ENCODE measurements at regions not wholly inside any gene's neighbourhood (a gene's known extent, or its start where the extent isn't known, plus 50 kb on each side); places are given as distances from the start of the nearest gene placed in this dataset.

DNA sequence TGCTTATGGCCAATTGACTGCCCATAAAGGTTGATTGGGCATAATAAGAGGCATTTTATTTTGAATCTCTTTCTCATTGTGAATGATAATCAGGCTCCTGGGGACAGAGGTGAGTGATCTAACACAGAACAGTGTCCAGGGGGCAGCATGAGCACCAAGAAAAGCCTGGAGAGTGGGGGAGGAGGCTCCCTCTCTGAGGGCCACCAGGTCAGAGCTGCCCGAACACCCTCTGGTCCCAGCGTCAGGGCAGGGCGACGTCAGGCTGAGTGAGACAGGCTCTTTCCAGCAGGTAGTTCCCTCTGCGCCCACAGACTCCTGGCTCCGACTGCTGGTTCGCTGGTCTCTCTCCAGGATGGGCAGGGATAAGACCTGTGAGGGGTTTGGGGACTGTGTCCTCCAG, 250.2 kb upstream of the C1orf174 start:
- intact Hi-C loops (cut with DNase I; ENCODE audit: low total_unique reads), result no loop called here
- DNase-seq, result no peak
- H3K4me3 ChIP-seq, result no peak overlapping the region
- H3K4me1 ChIP-seq, result no peaks in the 10 kb centered on the region
- no peaks in the 10 kb centered on the region for H3K9me3 ChIP-seq
- no peaks in the 10 kb centered on the region for H3K27me3 ChIP-seq
- H3K27ac ChIP-seq, result no peak overlapping the region
- TF ChIP-seq CTCF (IDR thresholded peaks at IDR 0.05) (no peak), POLR2A (IDR thresholded peaks at IDR 0.05) (no peak)
- H3K36me3 ChIP-seq, result no peaks in the 10 kb centered on the region

DNA sequence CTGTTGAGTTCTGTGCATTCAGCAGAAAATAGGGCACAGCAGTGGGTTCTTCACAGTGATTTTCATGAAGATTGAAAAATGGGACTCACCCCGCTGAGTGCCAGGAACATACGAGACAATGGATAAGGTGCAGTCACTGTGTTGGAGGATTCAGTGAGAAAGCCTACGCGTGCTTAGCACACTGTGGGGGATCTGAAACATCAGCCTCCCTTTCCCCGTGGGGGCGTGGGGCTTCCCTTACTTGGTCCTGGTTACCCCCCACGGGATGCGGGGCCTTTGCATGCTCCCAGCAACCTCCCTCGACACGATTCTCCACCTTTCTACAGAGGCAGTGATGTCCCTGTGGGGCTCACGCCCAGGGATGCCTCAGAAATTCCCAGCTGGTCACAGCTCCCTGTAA, 252.2 kb upstream of the C1orf174 start:
- no peaks in the 10 kb centered on the region for H3K36me3 ChIP-seq
- no peak overlapping the region for H3K4me3 ChIP-seq
- no peak for DNase-seq
- H3K9me3 ChIP-seq, result no peaks in the 10 kb centered on the region
- no peaks in the 10 kb centered on the region for H3K4me1 ChIP-seq
- H3K27ac ChIP-seq, result no peak overlapping the region
- intact Hi-C loops (cut with DNase I; ENCODE audit: low total_unique reads), result no loop called here
- H3K27me3 ChIP-seq, result no peaks in the 10 kb centered on the region
- no peak for TF ChIP-seq POLR2A (IDR thresholded peaks at IDR 0.05)
- TF ChIP-seq CTCF (IDR thresholded peaks at IDR 0.05), result no peak

GRCh38 chr1:4153571-4153970, 253.5 kb upstream of the C1orf174 start:
- H3K27me3 ChIP-seq, result no peaks in the 10 kb centered on the region
- no peaks in the 10 kb centered on the region for H3K36me3 ChIP-seq
- H3K4me1 ChIP-seq, result no peaks in the 10 kb centered on the region
- intact Hi-C loops (cut with DNase I; ENCODE audit: low total_unique reads), result no loop called here
- no peaks in the 10 kb centered on the region for H3K9me3 ChIP-seq
- DNase-seq, result no peak
- TF ChIP-seq POLR2A (IDR thresholded peaks at IDR 0.05), result no peak
- no peak for TF ChIP-seq CTCF (IDR thresholded peaks at IDR 0.05)
- H3K4me3 ChIP-seq, result no peak overlapping the region
- no peak overlapping the region for H3K27ac ChIP-seq

- Histone ChIP-seq H3K27me3 (no peaks in the 10 kb centered on the region), H3K27ac (no peak overlapping the region), H3K9me3 (no peaks in the 10 kb centered on the region), H3K36me3 (no peaks in the 10 kb centered on the region), H3K4me1 (no peaks in the 10 kb centered on the region), H3K4me3 (no peak overlapping the region)
- intact Hi-C loops (cut with DNase I; ENCODE audit: low total_unique reads), result no loop called here
- DNase-seq, result no peak
- no peak for TF ChIP-seq CTCF (IDR thresholded peaks at IDR 0.05)
- no peak for TF ChIP-seq POLR2A (IDR thresholded peaks at IDR 0.05)
These were observed 256.3 kb upstream of the C1orf174 start for GRCh38 chr1:4156241-4156973.

- TF ChIP-seq POLR2A (IDR thresholded peaks at IDR 0.05), result no peak
- no peak for TF ChIP-seq CTCF (IDR thresholded peaks at IDR 0.05)
- intact Hi-C loops (cut with DNase I; ENCODE audit: low total_unique reads), result no loop called here
- no peak overlapping the region for H3K4me3 ChIP-seq
- no peaks in the 10 kb centered on the region for H3K27me3 ChIP-seq
- H3K4me1 ChIP-seq, result no peaks in the 10 kb centered on the region
- no peak overlapping the region for H3K27ac ChIP-seq
- H3K9me3 ChIP-seq, result no peaks in the 10 kb centered on the region
- DNase-seq, result no peak
- H3K36me3 ChIP-seq, result no peaks in the 10 kb centered on the region
These were observed 260.1 kb upstream of the C1orf174 start for GRCh38 chr1:4160181-4160580.
